ENCODE measurements at regions not wholly inside any gene's neighbourhood (a gene's known extent, or its start where the extent isn't known, plus 50 kb on each side); places are given as distances from the start of the nearest gene placed in this dataset.

DNA sequence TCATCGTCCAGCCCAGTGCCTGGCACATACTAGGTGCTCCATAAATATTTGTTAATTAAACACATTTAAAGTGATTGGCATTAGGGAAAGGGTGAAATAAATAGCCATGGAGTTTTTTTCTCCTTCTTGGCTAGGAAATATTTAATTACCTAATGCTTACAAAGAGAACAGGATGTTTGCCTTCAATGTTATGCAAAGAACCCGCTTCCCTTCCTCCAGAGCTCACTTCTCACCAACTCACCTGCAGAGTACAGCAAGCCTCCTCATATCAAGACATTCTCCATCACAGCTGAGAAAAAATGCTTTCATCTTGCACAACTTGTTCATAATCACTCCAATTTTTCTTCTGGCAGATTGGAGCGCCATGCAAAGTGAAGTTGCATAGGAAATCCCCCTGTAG, 161.7 kb upstream of the STK32A start:
- DNase-seq (ENCODE audit: low spot score), result no peak
- WGBS, result 58% methylated on average over 3 of the region's 3 CpGs
- H3K27me3 ChIP-seq (ENCODE audit: control insufficient read depth in 4 of 4, insufficient read depth in 4 of 4, low read length in 3 of 4), result no peaks in the 10 kb centered on the region
- no peaks in the 10 kb centered on the region for H3K4me1 ChIP-seq (ENCODE audit: control insufficient read depth in 4 of 4, insufficient read depth in 4 of 4, low read length in 3 of 4)
- TF ChIP-seq, protein P1, sequence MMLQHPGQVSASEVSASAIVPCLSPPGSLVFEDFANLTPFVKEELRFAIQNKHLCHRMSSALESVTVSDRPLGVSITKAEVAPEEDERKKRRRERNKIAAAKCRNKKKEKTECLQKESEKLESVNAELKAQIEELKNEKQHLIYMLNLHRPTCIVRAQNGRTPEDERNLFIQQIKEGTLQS (IDR thresholded peaks at IDR 0.05), result no peak
- TF ChIP-seq, protein P2, sequence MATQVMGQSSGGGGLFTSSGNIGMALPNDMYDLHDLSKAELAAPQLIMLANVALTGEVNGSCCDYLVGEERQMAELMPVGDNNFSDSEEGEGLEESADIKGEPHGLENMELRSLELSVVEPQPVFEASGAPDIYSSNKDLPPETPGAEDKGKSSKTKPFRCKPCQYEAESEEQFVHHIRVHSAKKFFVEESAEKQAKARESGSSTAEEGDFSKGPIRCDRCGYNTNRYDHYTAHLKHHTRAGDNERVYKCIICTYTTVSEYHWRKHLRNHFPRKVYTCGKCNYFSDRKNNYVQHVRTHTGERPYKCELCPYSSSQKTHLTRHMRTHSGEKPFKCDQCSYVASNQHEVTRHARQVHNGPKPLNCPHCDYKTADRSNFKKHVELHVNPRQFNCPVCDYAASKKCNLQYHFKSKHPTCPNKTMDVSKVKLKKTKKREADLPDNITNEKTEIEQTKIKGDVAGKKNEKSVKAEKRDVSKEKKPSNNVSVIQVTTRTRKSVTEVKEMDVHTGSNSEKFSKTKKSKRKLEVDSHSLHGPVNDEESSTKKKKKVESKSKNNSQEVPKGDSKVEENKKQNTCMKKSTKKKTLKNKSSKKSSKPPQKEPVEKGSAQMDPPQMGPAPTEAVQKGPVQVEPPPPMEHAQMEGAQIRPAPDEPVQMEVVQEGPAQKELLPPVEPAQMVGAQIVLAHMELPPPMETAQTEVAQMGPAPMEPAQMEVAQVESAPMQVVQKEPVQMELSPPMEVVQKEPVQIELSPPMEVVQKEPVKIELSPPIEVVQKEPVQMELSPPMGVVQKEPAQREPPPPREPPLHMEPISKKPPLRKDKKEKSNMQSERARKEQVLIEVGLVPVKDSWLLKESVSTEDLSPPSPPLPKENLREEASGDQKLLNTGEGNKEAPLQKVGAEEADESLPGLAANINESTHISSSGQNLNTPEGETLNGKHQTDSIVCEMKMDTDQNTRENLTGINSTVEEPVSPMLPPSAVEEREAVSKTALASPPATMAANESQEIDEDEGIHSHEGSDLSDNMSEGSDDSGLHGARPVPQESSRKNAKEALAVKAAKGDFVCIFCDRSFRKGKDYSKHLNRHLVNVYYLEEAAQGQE (IDR thresholded peaks at IDR 0.05), result no peak
- TF ChIP-seq GABPA (IDR thresholded peaks at IDR 0.05 in 1 of 2, conservative IDR thresholded peaks at IDR 0.05 in 1 of 2), result no peak
- H3K36me3 ChIP-seq (ENCODE audit: control insufficient read depth in 4 of 4, insufficient read depth in 3 of 4, low read depth in 1 of 4, low read length in 3 of 4), result no peaks in the 10 kb centered on the region
- H3K9me3 ChIP-seq (ENCODE audit: control insufficient read depth in 4 of 4, low read length in 3 of 4), result no peaks in the 10 kb centered on the region
- H3K27ac ChIP-seq (ENCODE audit: low read depth in 1 of 2, low read length in 2 of 2), result no peak overlapping the region
- H3K9ac ChIP-seq (ENCODE audit: low read depth in 1 of 2, low read length in 2 of 2), result no peak overlapping the region
- no peak overlapping the region for H3K4me3 ChIP-seq (ENCODE audit: low read depth in 1 of 3, low read length in 3 of 3)

DNA sequence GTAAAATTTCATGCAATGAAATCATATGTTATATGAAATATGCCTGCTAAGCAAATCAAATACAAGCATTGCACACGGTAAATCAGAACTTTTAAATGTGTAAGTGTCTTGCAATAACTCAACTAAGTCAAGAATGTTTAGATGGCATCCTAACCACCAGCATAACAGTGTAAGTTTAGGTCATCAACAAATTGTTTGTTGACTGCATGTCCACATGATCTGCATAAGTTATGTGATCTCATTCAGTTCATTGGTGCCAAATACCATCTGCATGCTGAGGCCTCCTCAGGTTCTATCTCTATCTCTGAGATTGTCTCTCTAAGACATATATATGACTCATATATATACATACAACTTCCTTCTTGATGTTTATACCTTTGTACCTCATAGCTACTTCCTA, 159.6 kb upstream of the STK32A start:
- no peaks in the 10 kb centered on the region for H3K36me3 ChIP-seq (ENCODE audit: control insufficient read depth in 4 of 4, insufficient read depth in 3 of 4, low read depth in 1 of 4, low read length in 3 of 4)
- 45% methylated on average over 1 of the region's 1 CpG for WGBS
- no peak overlapping the region for H3K27ac ChIP-seq (ENCODE audit: low read depth in 1 of 2, low read length in 2 of 2)
- no peaks in the 10 kb centered on the region for H3K27me3 ChIP-seq (ENCODE audit: control insufficient read depth in 4 of 4, insufficient read depth in 4 of 4, low read length in 3 of 4)
- no peak for DNase-seq (ENCODE audit: low spot score)
- H3K4me3 ChIP-seq (ENCODE audit: low read depth in 1 of 3, low read length in 3 of 3), result no peak overlapping the region
- H3K4me1 ChIP-seq (ENCODE audit: control insufficient read depth in 4 of 4, insufficient read depth in 4 of 4, low read length in 3 of 4), result no peaks in the 10 kb centered on the region
- TF ChIP-seq FOXA2 (IDR thresholded peaks at IDR 0.05), result no peak
- TF ChIP-seq SP1 (IDR thresholded peaks at IDR 0.05), result no peak
- no peak for TF ChIP-seq NR2F2 (IDR thresholded peaks at IDR 0.05)
- TF ChIP-seq, protein P3, sequence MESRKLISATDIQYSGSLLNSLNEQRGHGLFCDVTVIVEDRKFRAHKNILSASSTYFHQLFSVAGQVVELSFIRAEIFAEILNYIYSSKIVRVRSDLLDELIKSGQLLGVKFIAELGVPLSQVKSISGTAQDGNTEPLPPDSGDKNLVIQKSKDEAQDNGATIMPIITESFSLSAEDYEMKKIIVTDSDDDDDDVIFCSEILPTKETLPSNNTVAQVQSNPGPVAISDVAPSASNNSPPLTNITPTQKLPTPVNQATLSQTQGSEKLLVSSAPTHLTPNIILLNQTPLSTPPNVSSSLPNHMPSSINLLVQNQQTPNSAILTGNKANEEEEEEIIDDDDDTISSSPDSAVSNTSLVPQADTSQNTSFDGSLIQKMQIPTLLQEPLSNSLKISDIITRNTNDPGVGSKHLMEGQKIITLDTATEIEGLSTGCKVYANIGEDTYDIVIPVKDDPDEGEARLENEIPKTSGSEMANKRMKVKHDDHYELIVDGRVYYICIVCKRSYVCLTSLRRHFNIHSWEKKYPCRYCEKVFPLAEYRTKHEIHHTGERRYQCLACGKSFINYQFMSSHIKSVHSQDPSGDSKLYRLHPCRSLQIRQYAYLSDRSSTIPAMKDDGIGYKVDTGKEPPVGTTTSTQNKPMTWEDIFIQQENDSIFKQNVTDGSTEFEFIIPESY (IDR thresholded peaks at IDR 0.05), result no peak
- TF ChIP-seq FOXA1 (IDR thresholded peaks at IDR 0.05), result no peak
- TF ChIP-seq RAD21 (IDR thresholded peaks at IDR 0.05), result no peak
- TF ChIP-seq EGR1 (IDR thresholded peaks at IDR 0.05; ENCODE audit: low read depth in 2 of 2), result no peak
- TF ChIP-seq HNF4A (conservative IDR thresholded peaks at IDR 0.05), result no peak
- TF ChIP-seq GABPA (IDR thresholded peaks at IDR 0.05 in 1 of 2, conservative IDR thresholded peaks at IDR 0.05 in 1 of 2), result no peak
- TF ChIP-seq, protein P2 (IDR thresholded peaks at IDR 0.05), result no peak
- TF ChIP-seq JUND (IDR thresholded peaks at IDR 0.05), result no peak
- TF ChIP-seq, protein P1 (IDR thresholded peaks at IDR 0.05), result no peak
- no peak for TF ChIP-seq RXRA (IDR thresholded peaks at IDR 0.05)
- TF ChIP-seq, protein P4, sequence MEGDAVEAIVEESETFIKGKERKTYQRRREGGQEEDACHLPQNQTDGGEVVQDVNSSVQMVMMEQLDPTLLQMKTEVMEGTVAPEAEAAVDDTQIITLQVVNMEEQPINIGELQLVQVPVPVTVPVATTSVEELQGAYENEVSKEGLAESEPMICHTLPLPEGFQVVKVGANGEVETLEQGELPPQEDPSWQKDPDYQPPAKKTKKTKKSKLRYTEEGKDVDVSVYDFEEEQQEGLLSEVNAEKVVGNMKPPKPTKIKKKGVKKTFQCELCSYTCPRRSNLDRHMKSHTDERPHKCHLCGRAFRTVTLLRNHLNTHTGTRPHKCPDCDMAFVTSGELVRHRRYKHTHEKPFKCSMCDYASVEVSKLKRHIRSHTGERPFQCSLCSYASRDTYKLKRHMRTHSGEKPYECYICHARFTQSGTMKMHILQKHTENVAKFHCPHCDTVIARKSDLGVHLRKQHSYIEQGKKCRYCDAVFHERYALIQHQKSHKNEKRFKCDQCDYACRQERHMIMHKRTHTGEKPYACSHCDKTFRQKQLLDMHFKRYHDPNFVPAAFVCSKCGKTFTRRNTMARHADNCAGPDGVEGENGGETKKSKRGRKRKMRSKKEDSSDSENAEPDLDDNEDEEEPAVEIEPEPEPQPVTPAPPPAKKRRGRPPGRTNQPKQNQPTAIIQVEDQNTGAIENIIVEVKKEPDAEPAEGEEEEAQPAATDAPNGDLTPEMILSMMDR (IDR thresholded peaks at IDR 0.05; ENCODE audit: low read depth, low read length, missing input control), result no peak
- TF ChIP-seq TAF1 (conservative IDR thresholded peaks at IDR 0.05), result no peak
- TF ChIP-seq HNF4G (IDR thresholded peaks at IDR 0.05), result no peak
- TF ChIP-seq, protein P5, sequence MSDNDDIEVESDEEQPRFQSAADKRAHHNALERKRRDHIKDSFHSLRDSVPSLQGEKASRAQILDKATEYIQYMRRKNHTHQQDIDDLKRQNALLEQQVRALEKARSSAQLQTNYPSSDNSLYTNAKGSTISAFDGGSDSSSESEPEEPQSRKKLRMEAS (IDR thresholded peaks at IDR 0.05), result no peak
- TF ChIP-seq YY1 (IDR thresholded peaks at IDR 0.05), result no peak
- H3K9ac ChIP-seq (ENCODE audit: low read depth in 1 of 2, low read length in 2 of 2), result no peak overlapping the region
- H3K9me3 ChIP-seq (ENCODE audit: control insufficient read depth in 4 of 4, low read length in 3 of 4), result no peaks in the 10 kb centered on the region
